ENCODE measurements at regions not wholly inside any gene's neighbourhood (a gene's known extent, or its start where the extent isn't known, plus 50 kb on each side); places are given as distances from the start of the nearest gene placed in this dataset.

DNA sequence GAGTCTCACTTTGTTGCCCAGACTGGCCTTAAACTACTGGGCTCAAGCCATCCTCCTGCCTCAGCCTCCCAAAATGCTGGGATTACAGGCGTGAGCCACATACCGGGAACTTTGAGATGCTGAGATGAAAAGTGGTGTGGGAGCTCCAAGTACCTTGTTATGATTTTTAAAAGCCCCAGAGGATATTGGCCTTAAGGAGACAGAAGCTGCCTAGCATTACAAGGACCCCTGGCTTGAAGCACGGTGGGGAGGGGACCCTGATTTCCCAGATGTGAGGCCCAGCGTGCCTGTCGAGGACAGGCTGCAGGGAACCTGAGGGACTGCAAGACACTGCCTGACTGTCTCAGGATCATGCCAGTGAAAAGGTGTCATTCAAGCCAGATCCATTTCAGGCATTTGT lies 75.3 kb upstream of the TIAM2 start:
- TF ChIP-seq CTCF (IDR thresholded peaks at IDR 0.05; ENCODE audit: control extremely low read depth in 1 of 3, insufficient read depth in 1 of 3, low read depth in 1 of 3, low read length in 3 of 3) (no peak), NRF1 (IDR thresholded peaks at IDR 0.05; ENCODE audit: low read depth, low read length) (no peak), EZH2 (IDR thresholded peaks at IDR 0.05; ENCODE audit: low read depth, low read length, severe bottlenecking) (no peak), POLR2A (IDR thresholded peaks at IDR 0.05; ENCODE audit: control extremely low read depth in 1 of 2, low read depth in 2 of 2, low read length in 2 of 2) (no peak)
- TF ChIP-seq, protein P1, sequence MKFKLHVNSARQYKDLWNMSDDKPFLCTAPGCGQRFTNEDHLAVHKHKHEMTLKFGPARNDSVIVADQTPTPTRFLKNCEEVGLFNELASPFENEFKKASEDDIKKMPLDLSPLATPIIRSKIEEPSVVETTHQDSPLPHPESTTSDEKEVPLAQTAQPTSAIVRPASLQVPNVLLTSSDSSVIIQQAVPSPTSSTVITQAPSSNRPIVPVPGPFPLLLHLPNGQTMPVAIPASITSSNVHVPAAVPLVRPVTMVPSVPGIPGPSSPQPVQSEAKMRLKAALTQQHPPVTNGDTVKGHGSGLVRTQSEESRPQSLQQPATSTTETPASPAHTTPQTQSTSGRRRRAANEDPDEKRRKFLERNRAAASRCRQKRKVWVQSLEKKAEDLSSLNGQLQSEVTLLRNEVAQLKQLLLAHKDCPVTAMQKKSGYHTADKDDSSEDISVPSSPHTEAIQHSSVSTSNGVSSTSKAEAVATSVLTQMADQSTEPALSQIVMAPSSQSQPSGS (IDR thresholded peaks at IDR 0.05; ENCODE audit: low read length) = no peak

Data from H1 (cell line).